Prostate gland (tissue), 2 donors: ENCODE measurements at regions not wholly inside any gene's neighbourhood (a gene's known extent, or its start where the extent isn't known, plus 50 kb on each side); places are given as distances from the start of the nearest gene placed in this dataset.

ENCODE experiments used
- CTCF ChIP-seq, 4 experiments: fragments of 200-600 bp in 2 of 4; fragments of 450-650 bp in 2 of 4; sonication (generic) in 2 of 4; IDR thresholded peaks; 1 replicate in 3 of 4; 2 replicates in 1 of 4; pipeline ENCODE4 v1.5.1; 2016 to 2019; ENCODE audit warnings: antibody characterized with exemption in 4 of 4, mild to moderate bottlenecking in 2 of 4, moderate library complexity in 2 of 4
- POLR2AphosphoS5 ChIP-seq: sonication (generic); formaldehyde crosslinking; IDR thresholded peaks from one replicate; pipeline ENCODE4 v1.6.1; 2017; ENCODE audit warnings: antibody characterized with exemption

- TF ChIP-seq CTCF (IDR thresholded peaks at IDR 0.05) = no peak
- no peak for TF ChIP-seq POLR2AphosphoS5
These were observed 240.5 kb upstream of the CCDC179 start for GRCh38 chr11:23100726-23101125.
